ENCODE measurements at regions not wholly inside any gene's neighbourhood (a gene's known extent, or its start where the extent isn't known, plus 50 kb on each side); places are given as distances from the start of the nearest gene placed in this dataset.

- no peak for DNase-seq (ENCODE audit: extremely low read depth, low read depth)
These were observed 332.2 kb upstream of the PLXNA2 start for GRCh38 chr1:208576425-208576824.

GRCh38 chr1:208577381-208577905, 333.3 kb upstream of the PLXNA2 start:
- no peak for DNase-seq (ENCODE audit: extremely low read depth, low read depth)

DNA sequence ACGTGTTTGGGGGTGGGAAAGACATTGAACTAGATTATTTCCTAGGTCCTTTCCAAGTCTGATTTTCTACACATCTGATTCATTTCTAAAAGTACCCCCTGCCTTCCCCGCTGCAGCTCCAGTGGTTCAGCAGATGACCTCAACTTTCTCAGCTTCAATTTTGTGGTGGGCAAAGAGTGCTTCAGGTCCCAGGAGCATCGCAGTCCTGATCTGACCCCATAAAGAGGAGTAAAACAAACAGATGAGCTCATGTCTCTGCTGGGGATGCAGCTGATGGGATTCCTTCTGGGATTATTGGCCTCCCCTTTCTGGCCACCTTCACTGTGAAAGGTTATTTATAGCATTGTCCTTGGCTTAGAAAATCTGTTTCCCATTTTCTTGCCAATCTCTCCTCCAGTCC, 337.0 kb upstream of the PLXNA2 start:
- no peak for DNase-seq (ENCODE audit: extremely low read depth, low read depth)

DNA sequence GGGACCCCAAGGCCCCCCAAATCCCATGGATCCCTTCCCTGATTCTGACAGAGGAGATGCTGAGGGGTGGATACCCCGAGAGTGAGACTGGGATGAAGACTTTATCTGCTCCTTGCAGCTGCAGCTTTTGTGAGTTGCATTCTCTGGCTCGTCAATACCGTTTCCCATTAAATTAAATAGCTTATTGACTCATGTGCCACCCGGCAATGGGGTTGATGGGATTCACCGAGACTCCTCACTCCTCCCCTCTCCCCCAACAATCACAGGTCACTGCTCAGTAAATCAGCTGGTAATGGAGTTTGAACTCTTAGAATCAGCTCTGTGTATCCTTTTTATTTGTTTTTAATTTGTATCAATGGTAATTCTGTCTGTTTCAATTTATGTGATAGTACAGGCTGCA, 337.5 kb upstream of the PLXNA2 start:
- no peak for DNase-seq (ENCODE audit: extremely low read depth, low read depth)

DNA sequence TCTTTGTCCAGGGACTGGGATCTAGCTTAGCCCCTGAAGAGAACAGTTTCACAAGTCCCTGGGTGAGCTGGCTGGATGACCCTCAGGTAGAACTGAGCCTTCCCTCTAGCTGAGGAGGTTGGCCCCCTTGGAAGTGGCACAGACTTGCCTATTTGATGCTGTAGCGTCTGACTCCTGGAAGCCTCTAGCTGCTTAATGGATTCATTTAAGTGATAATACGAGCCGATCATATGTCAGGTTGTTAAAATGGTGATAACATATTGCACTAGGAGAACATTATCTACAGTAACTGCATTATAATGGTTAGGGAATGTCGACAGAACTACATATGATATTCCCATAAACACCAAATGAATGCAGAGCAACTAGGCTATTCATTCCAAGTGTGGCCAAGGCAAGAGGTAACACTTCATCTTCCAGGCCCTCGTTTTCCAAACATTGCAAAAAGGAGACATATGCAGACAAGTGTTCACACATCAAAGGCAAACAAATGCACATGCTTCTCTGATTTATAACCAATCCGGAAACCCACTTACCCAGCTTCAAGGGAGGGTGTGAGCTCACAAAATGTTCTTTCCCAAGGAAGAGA, 340.1 kb upstream of the PLXNA2 start:
- no peak for DNase-seq (ENCODE audit: extremely low read depth, low read depth)

- DNase-seq (ENCODE audit: extremely low read depth, low read depth) = no peak
These were observed 342.9 kb upstream of the PLXNA2 start for GRCh38 chr1:208587110-208587509.

DNA sequence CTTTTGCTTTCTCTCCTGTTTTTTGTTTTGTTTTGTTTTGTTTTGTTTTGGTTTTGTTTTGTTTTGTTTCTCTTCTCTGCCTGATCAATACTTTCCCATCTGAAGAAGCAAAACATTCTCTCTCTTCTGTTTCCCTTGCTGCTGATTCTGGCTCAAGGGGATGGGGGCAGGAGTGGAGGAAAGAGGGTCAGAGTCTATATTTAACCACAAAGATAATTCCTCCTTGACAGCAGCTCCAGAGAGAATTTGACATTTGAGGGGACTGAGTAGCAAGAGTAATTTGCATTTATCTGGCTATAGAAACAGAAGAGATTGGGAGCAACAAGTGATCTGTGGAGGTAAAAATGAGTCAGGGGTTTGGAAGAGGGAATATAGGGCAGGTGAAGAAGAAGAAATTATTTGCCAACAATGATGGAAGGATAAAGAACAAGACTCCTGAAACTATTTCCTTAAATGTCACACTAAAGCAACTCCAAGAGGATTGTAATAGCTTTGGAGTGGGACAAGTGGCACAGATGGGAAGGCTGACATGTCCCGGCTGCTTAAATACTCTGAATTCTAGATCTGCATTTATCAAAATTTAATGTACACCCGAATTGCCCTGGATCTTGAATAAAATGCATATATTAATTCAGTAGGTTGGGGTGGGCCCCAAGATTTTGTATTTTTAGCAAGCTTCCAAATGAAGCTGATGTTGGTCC, 349.3 kb upstream of the PLXNA2 start:
- DNase-seq (ENCODE audit: extremely low read depth, low read depth) = no peak

GRCh38 chr1:208595236-208595635, 351.1 kb upstream of the PLXNA2 start:
- no peak for DNase-seq (ENCODE audit: extremely low read depth, low read depth)

GRCh38 chr1:208595745-208596144, 351.6 kb upstream of the PLXNA2 start:
- DNase-seq (ENCODE audit: extremely low read depth, low read depth) = no peak

DNA sequence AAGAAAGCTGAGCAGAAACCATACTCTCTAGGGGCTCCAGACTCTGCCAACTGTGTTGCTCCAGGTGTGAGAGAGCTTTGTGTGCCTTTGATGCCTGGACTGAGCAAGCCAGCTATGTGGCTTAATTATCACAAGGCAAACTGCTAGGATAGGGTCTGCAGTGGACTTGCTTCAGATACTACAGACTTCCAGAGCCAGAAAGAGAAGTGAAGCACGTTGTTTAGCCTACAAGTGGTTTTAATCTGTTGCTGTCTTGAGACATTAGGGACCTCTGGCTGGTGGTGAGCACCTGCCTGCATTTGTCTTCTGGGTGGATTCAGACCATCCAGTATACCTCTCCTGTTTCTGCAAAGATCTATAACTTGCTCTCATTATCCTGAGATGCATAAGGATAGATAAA, 353.4 kb upstream of the PLXNA2 start:
- DNase-seq (ENCODE audit: extremely low read depth, low read depth) = no peak

DNA sequence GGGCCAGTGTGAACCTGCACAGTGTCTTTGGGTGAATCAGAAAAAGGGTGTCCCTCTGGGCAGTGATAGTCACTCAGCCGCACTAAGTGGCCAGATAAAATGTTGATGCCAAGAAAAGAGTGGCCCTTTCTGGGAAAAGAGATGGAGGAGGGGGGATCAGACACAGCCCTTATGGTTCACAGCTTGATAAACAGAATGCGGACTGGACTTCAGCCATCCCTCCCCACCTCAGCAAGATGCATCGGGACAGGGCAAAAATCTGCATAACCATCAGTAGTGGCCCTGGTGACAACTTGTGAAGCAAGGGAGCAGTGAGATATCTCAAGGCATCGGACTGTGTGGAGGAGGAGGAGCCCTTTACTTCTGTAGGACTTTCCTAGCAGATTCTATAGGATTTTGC, 353.8 kb upstream of the PLXNA2 start:
- DNase-seq (ENCODE audit: extremely low read depth, low read depth) = no peak

DNA sequence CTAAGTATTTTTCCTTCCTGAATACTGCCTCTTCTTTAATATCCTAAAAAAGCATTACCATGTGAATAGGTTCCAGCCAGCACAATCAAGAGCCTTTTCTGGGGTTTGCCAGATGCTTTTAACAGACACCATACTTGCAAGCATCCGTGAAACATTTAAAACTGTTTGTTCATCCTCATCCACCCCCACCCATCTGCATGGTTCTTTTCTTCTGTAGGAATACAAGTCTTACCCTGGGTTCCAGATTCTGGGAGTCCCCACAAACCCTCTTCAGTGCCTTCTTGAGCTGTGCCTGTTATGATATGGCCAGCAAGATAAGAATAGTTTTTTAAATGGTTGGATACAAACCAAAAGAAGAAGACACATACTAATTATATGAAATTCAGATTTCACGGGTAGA, 354.9 kb upstream of the PLXNA2 start:
- DNase-seq (ENCODE audit: extremely low read depth, low read depth) = no peak

DNA sequence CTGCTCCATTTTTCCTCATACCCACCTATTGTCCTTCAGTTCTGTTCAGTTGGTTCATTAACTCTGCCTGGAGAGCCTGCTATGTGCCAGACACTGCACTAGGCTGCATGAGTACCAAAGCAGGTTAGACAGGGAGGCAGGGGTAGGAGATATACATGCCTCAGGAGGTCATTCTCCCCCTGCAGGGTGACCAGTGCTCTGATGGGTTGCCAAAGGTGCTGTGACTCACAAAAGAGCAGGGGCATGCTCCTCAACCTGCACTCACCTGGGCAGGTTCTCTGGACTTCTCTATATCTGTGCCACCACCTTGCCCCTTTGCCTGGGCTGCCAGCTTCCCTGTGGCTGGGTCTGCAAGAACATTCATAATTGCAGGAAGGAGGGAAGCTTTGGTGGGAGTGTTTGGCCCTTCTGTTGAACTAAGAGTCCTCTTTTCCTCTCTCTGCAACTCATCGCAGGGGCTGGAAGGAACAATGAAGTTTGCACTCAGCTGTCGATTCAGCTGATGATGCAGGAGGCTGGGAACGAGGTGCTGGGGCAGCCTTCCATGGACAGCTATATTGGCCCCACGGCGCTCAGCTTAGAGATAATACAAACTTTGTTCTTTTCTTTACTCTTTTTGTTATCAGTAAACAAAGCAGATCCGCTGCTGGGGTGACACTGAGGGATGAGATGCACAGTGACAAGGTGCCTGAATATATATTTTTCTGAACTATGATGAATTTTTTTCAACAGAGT, 356.4 kb upstream of the PLXNA2 start:
- no peak for DNase-seq (ENCODE audit: extremely low read depth, low read depth)

DNA sequence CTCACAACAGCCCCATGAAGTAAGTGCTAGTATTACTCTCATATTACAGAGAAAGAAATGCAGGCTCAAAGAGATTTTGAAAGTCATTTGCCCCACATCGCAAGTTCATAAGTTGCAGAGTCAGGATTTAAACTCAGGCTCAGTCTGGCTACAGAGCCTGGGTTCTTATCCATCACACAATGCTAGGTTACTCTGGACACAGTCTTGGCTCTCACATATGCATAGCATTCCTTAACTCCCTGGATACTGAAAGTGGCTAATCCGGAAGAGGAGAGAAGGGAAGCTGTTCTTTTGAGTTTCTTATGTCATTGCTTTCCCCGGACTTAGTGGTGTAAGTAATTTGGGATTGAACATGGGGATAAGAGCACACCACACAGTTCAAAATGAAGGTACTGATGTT, 357.4 kb upstream of the PLXNA2 start:
- no peak for DNase-seq (ENCODE audit: extremely low read depth, low read depth)

- DNase-seq (ENCODE audit: extremely low read depth, low read depth) = no peak
These were observed 359.5 kb upstream of the PLXNA2 start for GRCh38 chr1:208603721-208604120.

DNA sequence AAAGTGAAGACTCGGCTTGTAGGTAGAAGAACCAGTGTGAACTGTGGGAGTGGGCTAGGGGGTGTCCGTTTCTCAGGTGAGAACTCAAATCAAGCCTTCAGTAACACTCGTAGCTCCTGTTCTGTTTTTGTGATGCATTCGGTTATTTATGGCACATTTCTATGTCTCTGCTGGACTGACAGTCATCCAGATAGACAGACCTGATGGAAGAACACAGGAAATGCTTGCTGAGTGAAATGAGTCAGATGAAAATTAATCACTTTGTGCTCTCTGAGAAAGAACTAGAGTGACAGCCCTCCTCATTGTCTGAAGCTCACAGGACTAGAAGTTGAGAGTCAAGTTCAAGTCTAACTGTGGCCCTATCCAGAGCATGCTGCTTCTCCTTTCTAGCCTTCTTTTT, 360.1 kb upstream of the PLXNA2 start:
- DNase-seq (ENCODE audit: extremely low read depth, low read depth) = no peak

GRCh38 chr1:208606959-208607358, 362.8 kb upstream of the PLXNA2 start:
- no peak for DNase-seq (ENCODE audit: extremely low read depth, low read depth)

- DNase-seq (ENCODE audit: extremely low read depth, low read depth) = no peak
These were observed 363.4 kb upstream of the PLXNA2 start for GRCh38 chr1:208607616-208608015.

GRCh38 chr1:208614610-208615009, 370.4 kb upstream of the PLXNA2 start:
- no peak for DNase-seq (ENCODE audit: extremely low read depth, low read depth)

GRCh38 chr1:208615371-208615770, 371.2 kb upstream of the PLXNA2 start:
- no peak for DNase-seq (ENCODE audit: extremely low read depth, low read depth)

GRCh38 chr1:208616776-208617175, 372.6 kb upstream of the PLXNA2 start:
- DNase-seq (ENCODE audit: extremely low read depth, low read depth) = no peak
